ENCODE measurements at regions not wholly inside any gene's neighbourhood (a gene's known extent, or its start where the extent isn't known, plus 50 kb on each side); places are given as distances from the start of the nearest gene placed in this dataset.

DNA sequence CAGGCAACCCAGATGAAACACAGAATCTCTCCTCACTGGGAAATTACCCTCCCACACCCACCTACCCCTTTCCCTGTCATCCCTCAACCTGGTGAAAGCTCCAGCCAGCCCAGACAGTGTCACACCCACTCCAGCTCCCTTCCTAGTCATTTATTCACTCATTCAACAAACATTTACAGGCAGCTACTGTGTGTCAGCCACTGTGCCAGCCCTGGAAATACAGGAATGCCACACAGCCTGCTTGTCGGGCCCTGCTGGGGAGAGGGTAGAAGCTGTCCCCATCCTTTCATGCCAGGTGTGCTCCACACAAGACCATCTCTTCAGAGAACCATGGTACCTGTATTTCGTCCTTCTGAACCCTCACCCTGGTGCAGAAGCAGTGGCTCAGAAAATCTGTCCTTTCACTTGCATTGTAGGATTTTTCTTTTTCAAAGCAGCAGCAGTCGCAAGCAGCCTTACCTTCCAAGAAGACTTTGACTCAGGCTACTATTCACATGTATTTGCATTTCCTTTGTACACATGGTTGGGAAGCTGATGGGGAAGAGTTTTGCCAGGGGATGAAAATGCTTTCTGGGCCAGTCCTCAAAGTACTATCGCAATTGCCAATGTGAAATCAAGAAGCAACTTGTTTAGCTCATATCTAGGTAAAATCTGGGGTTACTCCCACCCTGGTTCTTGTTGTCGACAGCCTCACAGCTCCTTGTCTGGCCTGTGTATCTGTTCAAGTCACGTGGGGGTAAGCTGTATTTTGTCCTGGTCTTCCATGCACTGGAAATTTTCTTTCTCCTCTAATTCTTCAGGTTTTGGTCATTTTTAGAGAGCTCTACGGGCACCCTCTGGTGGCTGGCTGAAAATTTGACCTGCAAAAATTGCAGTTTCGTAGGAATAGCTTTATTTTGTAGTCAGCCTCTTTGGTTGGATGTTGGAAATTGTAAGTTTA is 147.4 kb upstream of the EGLN3 start:
- Mint-ChIP-seq H3K4me1 (ENCODE audit: low read depth, unreplicated experiment) (no peaks in the 10 kb centered on the region), H3K4me3 (ENCODE audit: unreplicated experiment) (no peak overlapping the region), H3K36me3 (ENCODE audit: unreplicated experiment) (no peaks in the 10 kb centered on the region), H3K27me3 (ENCODE audit: unreplicated experiment) (peaks cover 3% of the 10 kb centered on the region), H3K27ac (ENCODE audit: unreplicated experiment) (no peak overlapping the region), H3K9me3 (ENCODE audit: unreplicated experiment) (no peaks in the 10 kb centered on the region)
- peak; percentile 38 for TF ChIP-seq CTCF (IDR thresholded peaks at IDR 0.05; ENCODE audit: partially characterized antibody, unreplicated experiment)
- peak; percentile 35 for DNase-seq

GRCh38 chr14:34097644-34098043 is 146.8 kb upstream of the EGLN3 start:
- Mint-ChIP-seq H3K9me3 (ENCODE audit: unreplicated experiment) (no peaks in the 10 kb centered on the region), H3K4me1 (ENCODE audit: low read depth, unreplicated experiment) (no peaks in the 10 kb centered on the region), H3K27ac (ENCODE audit: unreplicated experiment) (no peak overlapping the region), H3K36me3 (ENCODE audit: unreplicated experiment) (no peaks in the 10 kb centered on the region), H3K27me3 (ENCODE audit: unreplicated experiment) (peaks cover 3% of the 10 kb centered on the region), H3K4me3 (ENCODE audit: unreplicated experiment) (no peak overlapping the region)
- no peak for TF ChIP-seq CTCF (IDR thresholded peaks at IDR 0.05; ENCODE audit: partially characterized antibody, unreplicated experiment)
- DNase-seq: no peak

GRCh38 chr14:34094384-34094783 is 143.5 kb upstream of the EGLN3 start:
- Mint-ChIP-seq H3K4me3 (ENCODE audit: unreplicated experiment) (no peak overlapping the region), H3K27me3 (ENCODE audit: unreplicated experiment) (peaks cover 3% of the 10 kb centered on the region), H3K27ac (ENCODE audit: unreplicated experiment) (no peak overlapping the region), H3K36me3 (ENCODE audit: unreplicated experiment) (no peaks in the 10 kb centered on the region), H3K4me1 (ENCODE audit: low read depth, unreplicated experiment) (no peaks in the 10 kb centered on the region), H3K9me3 (ENCODE audit: unreplicated experiment) (no peaks in the 10 kb centered on the region)
- TF ChIP-seq CTCF (IDR thresholded peaks at IDR 0.05; ENCODE audit: partially characterized antibody, unreplicated experiment): no peak
- DNase-seq: no peak

- H3K27ac Mint-ChIP-seq (ENCODE audit: unreplicated experiment): no peak overlapping the region
- H3K4me3 Mint-ChIP-seq (ENCODE audit: unreplicated experiment): no peak overlapping the region
- no peak for DNase-seq
- TF ChIP-seq CTCF (IDR thresholded peaks at IDR 0.05; ENCODE audit: partially characterized antibody, unreplicated experiment): no peak
- no peaks in the 10 kb centered on the region for H3K4me1 Mint-ChIP-seq (ENCODE audit: low read depth, unreplicated experiment)
- H3K9me3 Mint-ChIP-seq (ENCODE audit: unreplicated experiment): no peaks in the 10 kb centered on the region
- H3K36me3 Mint-ChIP-seq (ENCODE audit: unreplicated experiment): no peaks in the 10 kb centered on the region
- peaks cover 3% of the 10 kb centered on the region for H3K27me3 Mint-ChIP-seq (ENCODE audit: unreplicated experiment)
Observed at GRCh38 chr14:34093883-34094282, 143.0 kb upstream of the EGLN3 start.

- TF ChIP-seq CTCF (IDR thresholded peaks at IDR 0.05; ENCODE audit: partially characterized antibody, unreplicated experiment): no peak
- H3K4me3 Mint-ChIP-seq (ENCODE audit: unreplicated experiment): no peak overlapping the region
- no peaks in the 10 kb centered on the region for H3K27me3 Mint-ChIP-seq (ENCODE audit: unreplicated experiment)
- H3K27ac Mint-ChIP-seq (ENCODE audit: unreplicated experiment): no peak overlapping the region
- no peaks in the 10 kb centered on the region for H3K9me3 Mint-ChIP-seq (ENCODE audit: unreplicated experiment)
- DNase-seq: no peak
- no peaks in the 10 kb centered on the region for H3K4me1 Mint-ChIP-seq (ENCODE audit: low read depth, unreplicated experiment)
- H3K36me3 Mint-ChIP-seq (ENCODE audit: unreplicated experiment): no peaks in the 10 kb centered on the region
Observed at GRCh38 chr14:34090451-34090850, 139.6 kb upstream of the EGLN3 start.
